Astrocyte (in vitro differentiated cells and primary cell): ENCODE measurements at regions not wholly inside any gene's neighbourhood (a gene's known extent, or its start where the extent isn't known, plus 50 kb on each side); places are given as distances from the start of the nearest gene placed in this dataset.
"Not testable (repeated sequence)": the region's sequence is repeated elsewhere in the genome, so short reads cannot be mapped to it uniquely, and the experiment has no call there.

Experiments used
- DNase-seq: peaks from one replicate; pipeline ENCODE4 v3.0.0-alpha.2; 2010; ENCODE audit warnings: low read depth
- FAIRE-seq: peaks from 2 replicates; lab custom pipeline; 2011; peaks lifted over from hg19 to GRCh38; lab: Jason Lieb, UNC
- H2AFZ ChIP-seq: 2 replicates; pipeline ENCODE4 v1.6.0; 2012; ENCODE audit warnings: low read depth, low read length, inconsistent platforms
- H3K27ac ChIP-seq: 2 replicates; pipeline ENCODE4 v1.5.1; 2011; ENCODE audit warnings: low read depth, low read length, inconsistent platforms
- H3K27me3 ChIP-seq: 2 replicates; pipeline ENCODE4 v1.6.0; 2011; ENCODE audit warnings: low read length, inconsistent platforms; ENCODE audit not compliant: insufficient read depth
- H3K36me3 ChIP-seq: 2 replicates; pipeline ENCODE4 v1.5.1; 2011; ENCODE audit warnings: low read length, inconsistent platforms; ENCODE audit not compliant: insufficient read depth
- H3K4me1 ChIP-seq: 2 replicates; pipeline ENCODE4 v1.5.1; 2011; ENCODE audit warnings: low read length, inconsistent platforms; ENCODE audit not compliant: insufficient read depth
- H3K4me2 ChIP-seq: 2 replicates; pipeline ENCODE4 v1.6.0; 2012; ENCODE audit warnings: low read length, inconsistent platforms
- H3K4me3 ChIP-seq: 2 replicates; pipeline ENCODE4 v1.5.1; 2011; ENCODE audit warnings: low read depth, mild to moderate bottlenecking, low read length, inconsistent platforms; ENCODE audit not compliant: insufficient read depth
- H3K79me2 ChIP-seq: 2 replicates; pipeline ENCODE4 v1.6.0; 2012; ENCODE audit warnings: mild to moderate bottlenecking, low read length, inconsistent platforms; ENCODE audit not compliant: insufficient read depth
- H3K9ac ChIP-seq: 2 replicates; pipeline ENCODE4 v1.6.0; 2012; ENCODE audit warnings: mild to moderate bottlenecking, low read length, inconsistent platforms
- H3K9me3 ChIP-seq: 2 replicates; pipeline ENCODE4 v1.5.1; 2012; ENCODE audit warnings: low read depth, mild to moderate bottlenecking, low read length, inconsistent platforms; ENCODE audit not compliant: insufficient read depth
- H4K20me1 ChIP-seq: 2 replicates; pipeline ENCODE4 v1.6.0; 2012; ENCODE audit warnings: low read length, inconsistent platforms; ENCODE audit not compliant: insufficient read depth
- H3K27ac Mint-ChIP-seq: one replicate; pipeline ENCODE4 v1.8.0; 2021; ENCODE audit warnings: mild to moderate bottlenecking, mixed read lengths; ENCODE audit not compliant: unreplicated experiment
- H3K27me3 Mint-ChIP-seq: one replicate; pipeline ENCODE4 v1.8.0; 2021; ENCODE audit warnings: low read depth, mixed read lengths; ENCODE audit not compliant: unreplicated experiment
- H3K36me3 Mint-ChIP-seq: one replicate; pipeline ENCODE4 v1.8.0; 2021; ENCODE audit warnings: low read depth, mixed read lengths; ENCODE audit not compliant: unreplicated experiment
- H3K4me1 Mint-ChIP-seq: one replicate; pipeline ENCODE4 v1.8.0; 2021; ENCODE audit warnings: low read depth, mixed read lengths; ENCODE audit not compliant: unreplicated experiment
- H3K4me3 Mint-ChIP-seq: one replicate; pipeline ENCODE4 v1.8.0; 2021; ENCODE audit warnings: mild to moderate bottlenecking, moderate library complexity, mixed read lengths; ENCODE audit not compliant: unreplicated experiment
- H3K9me3 Mint-ChIP-seq: one replicate; pipeline ENCODE4 v1.8.0; 2021; ENCODE audit warnings: mild to moderate bottlenecking, mixed read lengths; ENCODE audit not compliant: unreplicated experiment
- EZH2 ChIP-seq: IDR thresholded peaks from 2 replicates; pipeline ENCODE4 v1.6.1; 2012; ENCODE audit warnings: mild to moderate bottlenecking, low read length, inconsistent platforms; ENCODE audit not compliant: insufficient read depth
- TF ChIP-seq, protein P1 (sequence below): IDR thresholded peaks from 2 replicates; pipeline ENCODE4 v1.5.1; 2011; ENCODE audit warnings: low read depth, mild to moderate bottlenecking, inconsistent platforms, low read length, moderate library complexity; ENCODE audit not compliant: insufficient read depth

DNA sequence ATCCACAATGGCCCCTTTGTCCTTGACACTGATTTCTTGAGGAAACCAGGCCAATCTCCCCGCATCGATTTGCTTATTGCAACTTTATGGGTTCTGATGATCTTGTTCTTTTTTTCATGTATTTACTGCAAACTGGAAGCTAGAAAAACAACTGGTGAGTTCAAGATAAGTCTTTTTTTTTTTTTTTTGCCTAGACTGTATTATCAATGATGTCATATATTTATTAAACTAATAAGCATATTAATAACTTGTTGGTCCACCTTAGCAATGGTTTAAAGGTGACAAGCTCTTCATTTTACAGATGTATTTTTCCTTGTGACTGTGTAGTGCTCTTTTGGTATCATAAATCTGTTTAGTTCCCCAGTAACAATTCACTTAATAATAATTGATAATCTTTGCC, 79.0 kb upstream of the NOX3 start:
- TF ChIP-seq, protein P1, sequence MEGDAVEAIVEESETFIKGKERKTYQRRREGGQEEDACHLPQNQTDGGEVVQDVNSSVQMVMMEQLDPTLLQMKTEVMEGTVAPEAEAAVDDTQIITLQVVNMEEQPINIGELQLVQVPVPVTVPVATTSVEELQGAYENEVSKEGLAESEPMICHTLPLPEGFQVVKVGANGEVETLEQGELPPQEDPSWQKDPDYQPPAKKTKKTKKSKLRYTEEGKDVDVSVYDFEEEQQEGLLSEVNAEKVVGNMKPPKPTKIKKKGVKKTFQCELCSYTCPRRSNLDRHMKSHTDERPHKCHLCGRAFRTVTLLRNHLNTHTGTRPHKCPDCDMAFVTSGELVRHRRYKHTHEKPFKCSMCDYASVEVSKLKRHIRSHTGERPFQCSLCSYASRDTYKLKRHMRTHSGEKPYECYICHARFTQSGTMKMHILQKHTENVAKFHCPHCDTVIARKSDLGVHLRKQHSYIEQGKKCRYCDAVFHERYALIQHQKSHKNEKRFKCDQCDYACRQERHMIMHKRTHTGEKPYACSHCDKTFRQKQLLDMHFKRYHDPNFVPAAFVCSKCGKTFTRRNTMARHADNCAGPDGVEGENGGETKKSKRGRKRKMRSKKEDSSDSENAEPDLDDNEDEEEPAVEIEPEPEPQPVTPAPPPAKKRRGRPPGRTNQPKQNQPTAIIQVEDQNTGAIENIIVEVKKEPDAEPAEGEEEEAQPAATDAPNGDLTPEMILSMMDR = no peak
- no peak for TF ChIP-seq EZH2
- no peak for DNase-seq
- H2AFZ ChIP-seq = no peak overlapping the region

DNA sequence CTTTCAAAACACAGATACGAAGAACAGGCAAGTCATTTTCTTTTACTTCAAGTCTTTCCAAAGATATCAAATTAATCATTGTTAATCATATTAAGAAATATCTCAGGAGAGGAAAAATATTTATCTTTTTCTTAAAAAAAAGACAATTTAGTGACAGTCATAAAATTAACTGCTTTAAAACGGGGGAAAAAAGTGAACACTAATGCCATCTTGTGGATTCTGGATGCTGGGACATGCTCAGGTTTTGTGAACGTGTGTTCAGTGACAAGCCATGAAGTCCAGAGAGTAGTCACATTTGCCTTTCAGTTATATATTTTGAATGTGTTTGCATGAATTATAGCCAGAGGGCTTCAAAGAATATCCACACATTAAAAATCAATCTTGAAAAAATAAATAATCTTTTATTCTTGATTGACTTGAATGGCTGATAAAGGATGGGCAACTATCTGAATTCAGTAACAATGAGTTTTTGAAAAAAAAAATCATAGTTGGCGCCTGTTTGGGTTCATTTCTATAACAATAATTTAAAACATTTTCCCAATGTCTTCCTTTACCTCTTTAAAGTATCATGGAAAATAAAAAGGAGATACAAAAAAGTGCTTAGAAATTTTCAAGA, 74.7 kb upstream of the NOX3 start:
- peak overlapping the region; percentile 74 for H3K27ac ChIP-seq
- H3K9me3 ChIP-seq = no peaks in the 10 kb centered on the region
- H3K36me3 Mint-ChIP-seq = no peaks in the 10 kb centered on the region
- peaks cover 14% of the 10 kb centered on the region for H3K4me1 Mint-ChIP-seq
- no peaks in the 10 kb centered on the region for H3K27me3 ChIP-seq
- no peaks in the 10 kb centered on the region for H3K79me2 ChIP-seq
- no peaks in the 10 kb centered on the region for H4K20me1 ChIP-seq
- no peak overlapping the region for H3K4me3 Mint-ChIP-seq
- no peaks in the 10 kb centered on the region for H3K27me3 Mint-ChIP-seq
- TF ChIP-seq, protein P1 = peak; percentile 81
- no peak for TF ChIP-seq EZH2
- H3K4me1 ChIP-seq = no peaks in the 10 kb centered on the region
- H3K4me3 ChIP-seq = no peak overlapping the region
- H3K4me2 ChIP-seq = no peak overlapping the region
- H3K9ac ChIP-seq = peak overlapping the region; percentile 35
- FAIRE-seq (peak; percentile 84), DNase-seq (peak; percentile 25)
- no peaks in the 10 kb centered on the region for H3K9me3 Mint-ChIP-seq
- no peak overlapping the region for H2AFZ ChIP-seq
- H3K27ac Mint-ChIP-seq = peak overlapping the region; percentile 78
- H3K36me3 ChIP-seq = no peaks in the 10 kb centered on the region

More for the DNA sequence above, 79.0 kb upstream of the NOX3 start:
- no peaks in the 10 kb centered on the region for H3K4me1 ChIP-seq
- FAIRE-seq = no peak
- Mint-ChIP-seq H3K27ac (no peak overlapping the region), H3K27me3 (no peaks in the 10 kb centered on the region), H3K9me3 (no peaks in the 10 kb centered on the region), H3K4me3 (no peak overlapping the region), H3K36me3 (no peaks in the 10 kb centered on the region), H3K4me1 (peaks cover 3% of the 10 kb centered on the region)
- no peak overlapping the region for H3K4me3 ChIP-seq
- no peaks in the 10 kb centered on the region for H3K27me3 ChIP-seq
- no peak overlapping the region for H3K4me2 ChIP-seq
- no peaks in the 10 kb centered on the region for H3K9me3 ChIP-seq
- no peaks in the 10 kb centered on the region for H4K20me1 ChIP-seq
- no peaks in the 10 kb centered on the region for H3K36me3 ChIP-seq
- H3K79me2 ChIP-seq = no peaks in the 10 kb centered on the region
- H3K9ac ChIP-seq = no peak overlapping the region
- H3K27ac ChIP-seq = no peak overlapping the region

DNA sequence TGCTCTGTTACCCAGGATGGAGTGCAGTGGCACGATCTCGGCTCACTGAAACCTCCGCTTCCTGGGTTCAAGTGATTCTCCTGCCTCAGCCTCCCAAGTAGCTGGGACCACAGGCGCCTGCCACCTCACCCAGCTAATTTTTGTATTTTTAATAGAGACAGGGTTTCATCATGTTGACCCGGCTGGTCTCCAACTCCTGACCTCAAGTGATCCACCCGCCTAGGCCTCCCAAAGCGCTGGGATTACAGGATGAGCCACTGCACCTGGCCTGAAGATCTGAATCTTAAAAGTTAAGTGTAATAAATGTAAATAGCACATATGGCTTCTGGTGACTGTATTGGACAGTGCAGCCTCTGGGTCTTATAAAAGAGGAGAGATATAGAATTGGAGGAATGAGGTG, 74.2 kb upstream of the NOX3 start:
- Mint-ChIP-seq H3K27ac (peak overlapping the region; percentile 78), H3K4me1 (peaks cover 14% of the 10 kb centered on the region)
- not testable (repeated sequence) for H3K27me3 ChIP-seq, DNase-seq, H3K9me3 ChIP-seq, H3K4me1 ChIP-seq, H3K4me2 ChIP-seq, H3K79me2 ChIP-seq, H4K20me1 ChIP-seq, H3K4me3 Mint-ChIP-seq, H3K36me3 ChIP-seq, H3K36me3 Mint-ChIP-seq, FAIRE-seq, H2AFZ ChIP-seq, H3K27me3 Mint-ChIP-seq, H3K9me3 Mint-ChIP-seq, H3K4me3 ChIP-seq
- H3K27ac ChIP-seq = peak overlapping the region; percentile 74
- H3K9ac ChIP-seq = peak overlapping the region; percentile 35
